A549 (cell line): ENCODE measurements at regions not wholly inside any gene's neighbourhood (a gene's known extent, or its start where the extent isn't known, plus 50 kb on each side); places are given as distances from the start of the nearest gene placed in this dataset.

Source experiments
- CEBPB ChIP-seq, 2 experiments: fragments of >200 bp in 1 of 2; sonication (Bioruptor Twin) in 1 of 2; formaldehyde crosslinking in 1 of 2; IDR thresholded peaks; 2 replicates each; pipeline ENCODE4 v1.6.1; 2012 to 2016
- CTCF ChIP-seq: fragments of >200 bp; sonication (Bioruptor Twin); formaldehyde crosslinking; IDR thresholded peaks from 3 replicates; pipeline ENCODE4 v1.5.1; 2016
- ELK1 ChIP-seq: fragments of 150-350 bp; IDR thresholded peaks from 2 replicates; pipeline ENCODE4 v1.6.1; 2014; ENCODE audit warnings: low read depth, mild to moderate bottlenecking, low read length
- EP300 ChIP-seq, 2 experiments: fragments of >200 bp; sonication (Bioruptor Twin); formaldehyde crosslinking; IDR thresholded peaks; 2 replicates in 1 of 2; 3 replicates in 1 of 2; pipeline ENCODE4 v1.6.1; 2016 to 2017
- ESRRA ChIP-seq: fragments of 150-350 bp; IDR thresholded peaks from 2 replicates; pipeline ENCODE4 v1.6.1; 2014; ENCODE audit warnings: mild to moderate bottlenecking, low read length, borderline replicate concordance
- JUNB ChIP-seq: fragments of >200 bp; sonication (Bioruptor Twin); formaldehyde crosslinking; IDR thresholded peaks from 2 replicates; pipeline ENCODE4 v1.6.1; 2016
- KDM1A ChIP-seq: fragments of 200-600 bp; sonication (generic); IDR thresholded peaks from 2 replicates; pipeline ENCODE4 v1.6.1; 2016; ENCODE audit warnings: low read depth, mild to moderate bottlenecking
- MAX ChIP-seq: IDR thresholded peaks from 2 replicates; pipeline ENCODE4 v1.6.1; 2012
- POLR2A ChIP-seq: IDR thresholded peaks from 2 replicates; pipeline ENCODE4 v1.6.1; 2012; ENCODE audit warnings: mild to moderate bottlenecking, low read length
- RAD21 ChIP-seq, 2 experiments: fragments of >200 bp in 1 of 2; sonication (Bioruptor Twin) in 1 of 2; formaldehyde crosslinking in 1 of 2; IDR thresholded peaks in 1 of 2; conservative IDR thresholded peaks in 1 of 2; 2 replicates in 1 of 2; 3 replicates in 1 of 2; pipeline ENCODE4 v1.6.1; 2012 to 2018; ENCODE audit warnings: inconsistent platforms in 1 of 2
- RCOR1 ChIP-seq: fragments of 150-350 bp; IDR thresholded peaks from 2 replicates; pipeline ENCODE4 v1.6.1; 2014; ENCODE audit warnings: antibody characterized with exemption, low read length, low read depth
- REST ChIP-seq: fragments of 200-600 bp; sonication (generic); IDR thresholded peaks from 2 replicates; pipeline ENCODE4 v1.6.1; 2016; ENCODE audit warnings: antibody characterized with exemption, mild to moderate bottlenecking, moderate library complexity
- USF2 ChIP-seq: fragments of 450-650 bp; IDR thresholded peaks from 2 replicates; pipeline ENCODE4 v1.6.1; 2014; ENCODE audit warnings: antibody characterized with exemption

- no peak for TF ChIP-seq CTCF
- TF ChIP-seq USF2 = no peak
- no peak for TF ChIP-seq MAX
- no peak for TF ChIP-seq ELK1
- no peak for TF ChIP-seq EP300 (IDR thresholded peaks at IDR 0.05)
- no peak for TF ChIP-seq REST
- no peak for TF ChIP-seq POLR2A
- TF ChIP-seq KDM1A = no peak
- no peak for TF ChIP-seq CEBPB (IDR thresholded peaks at IDR 0.05)
- no peak for TF ChIP-seq JUNB
- TF ChIP-seq ESRRA = no peak
- TF ChIP-seq RAD21 (conservative IDR thresholded peaks at IDR 0.05 in 1 of 2, IDR thresholded peaks at IDR 0.05 in 1 of 2) = no peak
- no peak for TF ChIP-seq RCOR1
Measured at GRCh38 chr4:137685357-137685756, 153.1 kb upstream of the PCDH18 start.
